ENCODE measurements at regions not wholly inside any gene's neighbourhood (a gene's known extent, or its start where the extent isn't known, plus 50 kb on each side); places are given as distances from the start of the nearest gene placed in this dataset.

GRCh38 chr17:51541215-51541614 is 280.9 kb downstream of the UTP18 start:
- TF ChIP-seq EZH2 (IDR thresholded peaks at IDR 0.05) (no peak), POLR2AphosphoS5 (IDR thresholded peaks at IDR 0.05; ENCODE audit: borderline replicate concordance, low read depth, low read length) (no peak), FOXP2 (optimal IDR thresholded peaks at IDR 0.05; ENCODE audit: control extremely low read depth, extremely low read length, insufficient read depth) (no peak)
